ENCODE measurements at regions not wholly inside any gene's neighbourhood (a gene's known extent, or its start where the extent isn't known, plus 50 kb on each side); places are given as distances from the start of the nearest gene placed in this dataset.

- Histone ChIP-seq H3K9me1 (ENCODE audit: insufficient read depth, low read length) (no peaks in the 10 kb centered on the region), H3K14ac (replicated peaks; ENCODE audit: low read depth, low read length) (no peak overlapping the region), H3K4me2 (ENCODE audit: low read depth, low read length) (no peak overlapping the region), H3K9me3 (ENCODE audit: control insufficient read depth, insufficient read depth, low read length) (peaks cover 8% of the 10 kb centered on the region; the same call in 1 of the 2 replicates), H2BK15ac (ENCODE audit: low read depth, low read length) (no peak overlapping the region), H4K20me1 (ENCODE audit: insufficient read depth, low read length) (no peaks in the 10 kb centered on the region), H2AK9ac (replicated peaks; ENCODE audit: low read depth, low read length, poor library complexity) (no peak overlapping the region), H3K4me1 (ENCODE audit: control insufficient read depth, insufficient read depth, low read length) (no peaks in the 10 kb centered on the region), H3K23ac (ENCODE audit: low read depth, low read length) (no peak overlapping the region), H4K8ac (ENCODE audit: low read depth in 2 of 2, low read length in 2 of 2) (no peak overlapping the region), H3K56ac (ENCODE audit: extremely low read depth, insufficient read depth, low read length) (no peak overlapping the region), H3K79me1 (ENCODE audit: low read depth in 1 of 2, low read length in 2 of 2) (no peaks in the 10 kb centered on the region), H3K27ac (ENCODE audit: insufficient read depth, low read length) (no peak overlapping the region), H2BK120ac (ENCODE audit: low read depth, low read length) (no peak overlapping the region), H3K18ac (ENCODE audit: low read depth, low read length) (no peak overlapping the region), H4K91ac (ENCODE audit: insufficient read depth, low read depth, low read length) (no peak overlapping the region), H2BK5ac (ENCODE audit: low read depth, low read length, poor library complexity, severe bottlenecking) (no peak overlapping the region), H3K27me3 (ENCODE audit: control insufficient read depth, insufficient read depth, low read length) (no peaks in the 10 kb centered on the region), H2AFZ (replicated peaks; ENCODE audit: low read length, poor library complexity) (no peak overlapping the region), H2BK20ac (ENCODE audit: low read depth, low read length) (no peak overlapping the region), H4K5ac (ENCODE audit: low read depth, low read length) (no peak overlapping the region), H2AK5ac (ENCODE audit: low read depth, low read length) (no peak overlapping the region), H3K9ac (ENCODE audit: low read depth, low read length) (no peak overlapping the region), H3K4me3 (ENCODE audit: insufficient read depth, low read depth, low read length) (no peak overlapping the region), H3K4ac (ENCODE audit: low read depth, low read length) (no peak overlapping the region), H3K36me3 (ENCODE audit: control insufficient read depth, insufficient read depth, low read length) (no peaks in the 10 kb centered on the region)
- no peak for ATAC-seq (ENCODE audit: low read depth)
- CTCF ChIA-PET, result no interaction called here
- in situ Hi-C loops (cut with MboI; ENCODE audit: low sequenced_read_pairs), result no loop called here
- BruUV-seq (replicated peaks), result no TSS peak
- POLR2A ChIA-PET (ENCODE audit: unreplicated experiment), result no interaction called here
- DNase-seq, result no peak
- dilution Hi-C loops (cut with HindIII; ENCODE audit: low sequenced_read_pairs, unreplicated experiment), result no loop called here
- intact Hi-C loops (cut with micrococcal nuclease), result no loop called here
- no CpG with 5 or more reads among the region's 5 CpGs for WGBS, 2 experiments (ENCODE audit: extremely low coverage in 2 of 2, insufficient read length in 1 of 2)
- TF ChIP-seq BHLHE40 (IDR thresholded peaks at IDR 0.05; ENCODE audit: low read depth, low read length) (no peak), CHD1 (IDR thresholded peaks at IDR 0.05; ENCODE audit: low read depth, low read length) (no peak), MXI1 (IDR thresholded peaks at IDR 0.05; ENCODE audit: borderline replicate concordance, low read depth, low read length) (no peak), NFE2L2 (IDR thresholded peaks at IDR 0.05; ENCODE audit: low read depth, low read length) (no peak), CTCF (conservative IDR thresholded peaks at IDR 0.05; ENCODE audit: low read depth, low read length) (no peak), MAZ (IDR thresholded peaks at IDR 0.05; ENCODE audit: borderline replicate concordance, low read depth, low read length) (no peak), RAD21 (IDR thresholded peaks at IDR 0.05; ENCODE audit: low read length) (no peak), RFX5 (IDR thresholded peaks at IDR 0.05; ENCODE audit: low read depth, low read length) (no peak), CEBPB (IDR thresholded peaks at IDR 0.05; ENCODE audit: low read depth, low read length) (no peak), SMC3 (IDR thresholded peaks at IDR 0.05; ENCODE audit: low read depth, low read length) (no peak), USF2 (IDR thresholded peaks at IDR 0.05; ENCODE audit: low read depth, low read length) (no peak), FOS (IDR thresholded peaks at IDR 0.05; ENCODE audit: low read depth, low read length) (no peak), ELK1 (IDR thresholded peaks at IDR 0.05; ENCODE audit: borderline replicate concordance, low read depth, low read length) (no peak), POLR2A (IDR thresholded peaks at IDR 0.05; ENCODE audit: low read depth, low read length) (no peak), RCOR1 (IDR thresholded peaks at IDR 0.05; ENCODE audit: insufficient replicate concordance, low read length) (no peak), MAFK (IDR thresholded peaks at IDR 0.05; ENCODE audit: low read depth, low read length) (no peak)
Observed at GRCh38 chr10:81546243-81546642, 328.8 kb upstream of the NRG3 start.

All from IMR-90 (cell line).